Thymus (tissue), 11 donors: ENCODE measurements at regions not wholly inside any gene's neighbourhood (a gene's known extent, or its start where the extent isn't known, plus 50 kb on each side); places are given as distances from the start of the nearest gene placed in this dataset.

Source experiments
- DNase-seq, 9 donors: peaks; one replicate each; pipeline ENCODE4 v3.0.0-alpha.2; 2013; ENCODE audit warnings: low spot score in 9 of 9, low read depth in 6 of 9, missing footprints in 1 of 9
- H3K27ac ChIP-seq, 2 donors: one replicate each; pipeline ENCODE4 v1.5.1; 2013; ENCODE audit warnings: control low read depth in 1 of 2, low read depth in 1 of 2, low read length in 1 of 2, mild to moderate bottlenecking in 1 of 2, moderate library complexity in 1 of 2
- H3K27me3 ChIP-seq, 2 donors: one replicate each; pipeline ENCODE4 v1.5.1; 2013; ENCODE audit warnings: low read length in 1 of 2; ENCODE audit not compliant: control insufficient read depth in 2 of 2, insufficient read depth in 1 of 2
- H3K36me3 ChIP-seq, 2 donors: one replicate each; pipeline ENCODE4 v1.5.1; 2013; ENCODE audit warnings: low read length in 1 of 2, mild to moderate bottlenecking in 1 of 2, moderate library complexity in 1 of 2; ENCODE audit not compliant: control insufficient read depth in 2 of 2, insufficient read depth in 2 of 2
- H3K4me1 ChIP-seq, 2 donors: one replicate each; pipeline ENCODE4 v1.5.1; 2013; ENCODE audit warnings: low read length in 2 of 2; ENCODE audit not compliant: control insufficient read depth in 2 of 2, insufficient read depth in 2 of 2
- H3K4me3 ChIP-seq, 2 donors: one replicate each; pipeline ENCODE4 v1.5.1; 2013; ENCODE audit warnings: low read length in 2 of 2, control low read depth in 1 of 2, mild to moderate bottlenecking in 1 of 2
- H3K9me3 ChIP-seq, 2 donors: one replicate each; pipeline ENCODE4 v1.5.1; 2013; ENCODE audit warnings: low read length in 1 of 2, mild to moderate bottlenecking in 1 of 2; ENCODE audit not compliant: control insufficient read depth in 2 of 2, insufficient read depth in 1 of 2
- WGBS: extraction: QIAGEN DNeasy Blood & Tissue Kit; methylation state at CpG from one replicate; pipeline ENCODE4 v1.1.7; 2013; 5-methylcytosine and 5-hydroxymethylcytosine counted together
- donor health status: healthy.

DNA sequence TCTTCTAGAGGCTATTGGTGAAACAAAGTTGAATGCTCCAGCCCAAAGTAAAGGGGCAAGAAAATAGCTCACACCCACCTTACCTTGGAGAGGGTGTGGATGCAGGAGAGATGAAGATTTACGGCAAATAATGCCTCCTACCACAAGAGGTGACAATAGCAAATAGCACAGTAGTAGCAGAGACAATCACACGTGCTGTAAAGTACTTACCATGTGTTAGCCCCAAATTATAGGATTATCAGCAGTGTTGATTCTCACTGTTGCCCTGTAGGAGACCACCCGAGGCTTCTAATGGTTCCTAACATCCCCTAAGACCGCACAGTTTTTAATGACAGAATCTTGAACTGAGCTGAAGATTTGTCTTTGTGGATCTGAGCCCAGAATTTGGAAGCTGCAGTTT lies 94.8 kb upstream of the FOXA2 start:
- H3K27ac ChIP-seq = no peak overlapping the region
- no peaks in the 10 kb centered on the region for H3K27me3 ChIP-seq

DNA sequence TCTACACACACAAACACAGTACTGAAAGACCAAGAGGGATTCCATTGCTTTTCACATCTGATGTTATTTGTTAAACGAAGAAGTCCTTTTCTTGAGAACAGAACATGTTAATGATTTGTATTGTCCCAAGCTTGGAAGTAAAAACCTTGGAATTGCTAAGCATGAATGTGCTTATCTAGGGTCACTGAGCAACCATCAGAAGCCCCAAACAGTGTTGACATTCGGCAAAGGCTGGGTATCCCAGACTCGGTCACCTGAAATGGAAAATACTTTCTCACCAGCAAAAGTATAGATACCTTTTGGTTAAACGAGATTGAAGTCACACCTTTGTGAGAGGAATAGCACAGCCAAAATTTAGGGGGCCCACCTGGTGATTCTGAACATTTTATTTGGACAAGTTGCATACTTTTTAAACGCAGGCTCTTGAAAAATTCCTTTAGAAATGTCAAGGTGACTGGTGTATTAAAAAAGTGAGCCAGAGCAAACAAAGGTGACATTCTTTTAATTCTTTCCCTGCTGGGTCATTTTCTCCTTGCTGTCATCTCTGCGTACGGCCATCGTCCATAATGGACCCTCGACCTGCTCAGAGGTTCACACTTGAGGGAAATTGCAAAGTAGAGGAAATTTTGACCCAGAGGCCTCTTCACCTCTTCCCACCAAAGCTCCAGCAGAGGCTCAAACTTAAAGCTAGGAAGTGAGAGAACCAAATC lies 95.8 kb upstream of the FOXA2 start:
- DNase-seq = no peak
- no peaks in the 10 kb centered on the region for H3K4me1 ChIP-seq
- H3K9me3 ChIP-seq = no peaks in the 10 kb centered on the region
- H3K27ac ChIP-seq = no peak overlapping the region
- no peaks in the 10 kb centered on the region for H3K27me3 ChIP-seq
- no peak overlapping the region for H3K4me3 ChIP-seq
- 90% methylated on average over 9 of the region's 9 CpGs for WGBS
- H3K36me3 ChIP-seq = no peaks in the 10 kb centered on the region

More for the DNA sequence above, 94.8 kb upstream of the FOXA2 start:
- Histone ChIP-seq H3K4me1 (no peaks in the 10 kb centered on the region), H3K4me3 (no peak overlapping the region), H3K9me3 (no peaks in the 10 kb centered on the region), H3K36me3 (no peaks in the 10 kb centered on the region)
- DNase-seq = no peak
- 93% methylated on average over 4 of the region's 4 CpGs for WGBS

DNA sequence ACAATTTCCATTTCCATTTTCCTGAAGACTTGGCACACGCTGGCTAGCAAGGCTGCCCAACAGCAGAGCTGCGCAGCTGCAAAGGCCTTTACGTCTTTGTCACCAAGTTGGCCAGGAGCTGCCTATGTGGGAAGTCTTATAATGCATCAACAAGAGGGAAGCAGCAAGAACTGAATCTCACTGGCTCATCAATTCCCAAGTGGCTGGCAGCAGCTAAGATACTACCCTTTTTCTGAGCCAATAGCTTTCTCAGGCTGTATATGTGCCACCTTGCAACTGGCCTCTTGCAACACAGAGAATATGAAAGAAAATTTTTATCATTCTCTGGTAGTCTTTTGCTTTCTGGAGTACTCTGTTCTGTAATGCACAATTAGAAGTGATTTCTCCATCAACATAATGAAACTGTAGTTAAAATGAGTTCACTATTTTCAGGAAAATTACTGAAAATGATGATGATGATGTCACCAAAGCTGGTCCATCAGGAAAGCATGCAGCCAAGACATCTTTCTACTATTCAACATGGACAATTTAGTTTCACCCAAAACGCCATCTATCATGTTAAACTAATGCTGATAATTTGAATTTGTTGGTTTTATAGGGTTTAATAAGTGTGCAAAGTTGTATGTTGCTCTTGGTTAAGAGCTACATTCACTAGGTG lies 97.3 kb upstream of the FOXA2 start:
- Histone ChIP-seq H3K9me3 (no peaks in the 10 kb centered on the region), H3K27ac (no peak overlapping the region), H3K4me3 (no peak overlapping the region), H3K36me3 (no peaks in the 10 kb centered on the region), H3K27me3 (no peaks in the 10 kb centered on the region), H3K4me1 (no peaks in the 10 kb centered on the region)
- 93% methylated on average over 4 of the region's 4 CpGs for WGBS
- DNase-seq = no peak

DNA sequence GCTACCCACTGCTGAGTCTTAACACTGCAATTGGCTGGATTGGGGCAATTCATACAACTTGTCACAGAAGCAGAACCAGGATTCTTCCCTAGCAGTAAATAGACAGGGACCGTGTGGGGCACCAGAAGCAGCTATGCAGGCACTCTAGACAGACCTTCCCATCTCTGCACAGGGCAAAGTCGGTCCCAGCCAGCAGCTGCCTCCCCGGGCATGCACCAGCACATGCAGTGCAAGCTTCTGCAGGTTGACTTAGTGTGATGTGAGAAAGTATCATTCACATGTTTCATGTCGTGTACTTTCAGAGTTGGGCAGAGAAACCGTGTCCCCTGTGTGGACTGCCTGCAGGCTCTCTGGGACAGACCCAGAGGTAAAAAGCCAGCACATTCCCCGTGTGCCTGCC lies 98.0 kb upstream of the FOXA2 start:
- DNase-seq = no peak
- no peaks in the 10 kb centered on the region for H3K9me3 ChIP-seq
- H3K36me3 ChIP-seq = no peaks in the 10 kb centered on the region
- no peak overlapping the region for H3K27ac ChIP-seq
- no peak overlapping the region for H3K4me3 ChIP-seq
- H3K27me3 ChIP-seq = no peaks in the 10 kb centered on the region
- H3K4me1 ChIP-seq = no peaks in the 10 kb centered on the region
- 90% methylated on average over 6 of the region's 6 CpGs for WGBS

DNA sequence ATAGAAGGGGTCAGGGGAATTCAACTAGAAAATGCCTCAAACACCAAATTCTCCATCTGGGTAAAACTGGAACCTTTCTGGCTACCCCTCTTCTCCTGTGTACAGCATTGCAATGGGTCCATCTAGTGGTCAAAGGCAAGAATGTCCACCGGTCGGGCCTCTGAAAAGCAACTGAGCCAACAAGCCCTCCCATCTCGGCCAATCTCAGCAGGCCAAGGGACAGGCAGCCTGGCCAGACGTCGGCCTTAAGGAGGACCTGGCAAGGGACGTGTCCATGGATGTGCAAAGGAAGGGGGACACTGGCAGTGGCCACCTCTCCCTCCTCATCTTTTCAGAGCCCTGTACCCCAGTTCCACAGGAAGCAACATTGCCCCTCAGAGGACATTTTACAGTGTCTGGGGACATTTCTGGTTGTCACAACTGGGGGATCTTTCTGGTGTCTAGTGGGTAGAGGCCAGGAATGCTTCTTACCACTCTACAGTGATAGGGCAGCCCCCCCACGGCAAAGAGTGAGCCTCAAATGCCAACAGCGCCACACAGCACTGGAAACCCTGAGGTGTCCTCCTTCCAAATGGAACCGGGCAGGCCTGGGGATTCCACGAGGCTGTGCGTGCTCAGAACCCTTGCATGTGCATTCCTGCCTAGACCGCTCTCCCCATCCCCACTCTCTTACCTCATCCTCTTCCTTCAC lies 99.8 kb upstream of the FOXA2 start:
- no peaks in the 10 kb centered on the region for H3K27me3 ChIP-seq
- DNase-seq = peak in 8 of 9 donors; percentile 16 to 63 (median 40)
- 45% methylated on average over 12 of the region's 12 CpGs for WGBS
- H3K4me3 ChIP-seq = no peak overlapping the region
- no peak overlapping the region for H3K27ac ChIP-seq
- H3K9me3 ChIP-seq = no peaks in the 10 kb centered on the region
- H3K36me3 ChIP-seq = no peaks in the 10 kb centered on the region
- no peaks in the 10 kb centered on the region for H3K4me1 ChIP-seq

DNA sequence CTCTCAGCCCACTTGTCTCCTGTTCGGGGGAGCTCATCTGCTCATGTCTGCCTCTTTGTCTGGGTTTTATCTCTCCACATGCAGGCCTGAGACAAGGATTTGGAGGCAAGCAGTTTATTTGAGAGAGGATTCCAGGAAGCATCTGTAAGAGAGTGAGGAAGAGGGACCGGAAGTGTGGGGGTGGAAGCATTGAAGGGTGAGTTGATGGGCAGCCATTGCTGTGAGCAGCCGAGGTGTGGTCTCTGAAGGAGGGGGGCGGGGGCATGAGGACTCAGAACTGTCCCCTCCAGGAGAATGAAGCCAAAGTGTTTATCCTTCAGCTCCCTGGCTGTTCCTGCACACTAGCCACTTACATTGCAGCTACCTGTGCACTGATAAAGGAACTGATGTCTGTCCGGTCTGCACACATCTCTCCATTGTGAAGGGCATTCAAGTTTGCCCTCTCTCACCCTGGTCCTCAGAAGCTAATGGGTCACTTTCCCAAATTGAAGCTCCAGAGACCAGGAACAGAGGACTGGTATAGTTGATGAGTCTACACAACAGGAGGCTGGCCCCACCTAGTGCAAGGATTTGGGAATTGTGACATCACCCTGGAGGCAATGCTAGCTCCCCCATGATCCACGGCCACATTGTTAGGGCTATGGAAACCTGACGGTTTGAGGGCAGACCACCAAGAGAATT lies 100.5 kb upstream of the FOXA2 start:
- no peak for DNase-seq
- H3K9me3 ChIP-seq = peaks cover 0 to 2% of the 10 kb centered on the region in 2 donors
- no peak overlapping the region for H3K4me3 ChIP-seq
- WGBS = 73% methylated on average over 7 of the region's 7 CpGs
- H3K36me3 ChIP-seq = no peaks in the 10 kb centered on the region
- no peaks in the 10 kb centered on the region for H3K27me3 ChIP-seq
- no peaks in the 10 kb centered on the region for H3K4me1 ChIP-seq
- H3K27ac ChIP-seq = no peak overlapping the region

DNA sequence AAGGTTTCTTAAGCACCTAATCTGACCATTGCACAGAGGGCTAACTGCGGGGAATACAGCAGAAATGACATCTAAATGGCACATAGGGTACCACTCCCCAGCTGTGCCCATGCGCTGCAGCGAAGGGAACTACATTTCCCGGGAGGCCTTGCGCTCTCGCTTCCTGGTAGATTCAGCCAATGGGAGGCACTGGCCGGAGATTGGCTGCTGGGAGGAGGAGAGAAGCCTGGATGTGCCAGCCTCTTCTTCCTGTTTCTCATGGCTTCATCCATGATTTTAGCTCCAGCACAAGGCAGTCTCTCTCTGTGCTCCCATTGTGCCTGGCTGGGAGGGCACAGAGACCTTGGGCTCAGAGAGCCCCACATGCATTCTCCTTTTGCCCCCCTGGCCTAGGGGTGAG lies 101.7 kb upstream of the FOXA2 start:
- Histone ChIP-seq H3K4me1 (no peaks in the 10 kb centered on the region), H3K36me3 (no peaks in the 10 kb centered on the region), H3K4me3 (no peak overlapping the region), H3K27ac (no peak overlapping the region), H3K9me3 (peaks cover 0 to 3% of the 10 kb centered on the region in 2 donors), H3K27me3 (no peaks in the 10 kb centered on the region)
- peak in 6 of 9 donors; percentile 13 to 38 (median 22) for DNase-seq
- WGBS = 72% methylated on average over 7 of the region's 7 CpGs

DNA sequence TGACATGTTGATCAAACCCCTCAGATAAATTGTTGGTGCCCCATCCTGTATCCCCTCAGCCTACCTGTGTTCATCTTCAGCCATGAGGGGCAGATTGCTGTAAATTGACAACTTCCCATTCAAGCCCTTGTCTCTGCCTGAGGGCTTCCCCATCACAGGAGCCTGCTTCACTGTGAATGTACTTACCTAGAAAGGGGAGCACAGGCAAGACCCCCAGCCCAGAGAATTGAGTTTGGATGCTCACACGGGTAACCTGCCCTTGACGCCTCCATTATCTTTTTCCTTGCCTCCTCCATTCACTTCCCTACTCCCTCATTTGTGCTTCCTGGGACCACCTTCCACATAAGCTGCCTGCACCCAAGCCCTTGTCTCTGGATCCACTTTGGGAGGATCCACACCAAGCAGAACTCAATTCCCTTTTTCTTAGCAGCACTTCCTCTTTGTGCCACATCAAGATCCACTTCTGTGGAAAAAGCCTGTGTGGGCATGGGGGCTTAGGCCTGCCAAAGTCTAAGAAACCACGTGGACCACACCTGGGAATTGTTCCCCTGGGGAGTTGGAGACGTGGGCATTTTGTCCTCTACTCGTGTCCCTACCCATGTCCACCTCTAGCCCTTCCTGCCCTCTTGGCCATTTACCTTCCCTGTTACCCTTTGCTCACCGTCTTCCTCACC lies 103.4 kb upstream of the FOXA2 start:
- no peaks in the 10 kb centered on the region for H3K36me3 ChIP-seq
- no peak overlapping the region for H3K4me3 ChIP-seq
- WGBS = 81% methylated on average over 6 of the region's 6 CpGs
- no peaks in the 10 kb centered on the region for H3K27me3 ChIP-seq
- H3K27ac ChIP-seq = no peak overlapping the region
- H3K9me3 ChIP-seq = peaks cover 0 to 3% of the 10 kb centered on the region in 2 donors
- no peak for DNase-seq
- no peaks in the 10 kb centered on the region for H3K4me1 ChIP-seq
